Hematopoietic multipotent progenitor cell treated with erythropoietin and hydrocortisone succinate and interleukin-3 and kit ligand, for 15 days (in vitro differentiated cells): ENCODE measurements at regions not wholly inside any gene's neighbourhood (a gene's known extent, or its start where the extent isn't known, plus 50 kb on each side); places are given as distances from the start of the nearest gene placed in this dataset.

Experiments used
- DNase-seq: peaks from one replicate; pipeline ENCODE4 v3.0.0-alpha.2; 2015; ENCODE audit warnings: low spot score

- no peak for DNase-seq
Observed at GRCh38 chr4:187598196-187598595, 397.4 kb upstream of the ZFP42 start.

- DNase-seq, result no peak
Observed at GRCh38 chr4:187602339-187603092, 393.1 kb upstream of the ZFP42 start.

GRCh38 chr4:187603093-187604025, 392.2 kb upstream of the ZFP42 start:
- DNase-seq, result no peak

- DNase-seq, result no peak
Observed at GRCh38 chr4:187604984-187605383, 390.6 kb upstream of the ZFP42 start.

GRCh38 chr4:187606581-187606980, 389.0 kb upstream of the ZFP42 start:
- peak; percentile 18 for DNase-seq

GRCh38 chr4:187608001-187608421, 387.6 kb upstream of the ZFP42 start:
- no peak for DNase-seq

- DNase-seq, result no peak
Observed at GRCh38 chr4:187612301-187612700, 383.3 kb upstream of the ZFP42 start.

GRCh38 chr4:187613089-187613839, 382.3 kb upstream of the ZFP42 start:
- no peak for DNase-seq

- DNase-seq, result no peak
Observed at GRCh38 chr4:187615972-187616371, 379.6 kb upstream of the ZFP42 start.

- DNase-seq, result no peak
Observed at GRCh38 chr4:187617113-187617512, 378.5 kb upstream of the ZFP42 start.

GRCh38 chr4:187618701-187619281, 376.8 kb upstream of the ZFP42 start:
- DNase-seq, result no peak

GRCh38 chr4:187619319-187619718, 376.3 kb upstream of the ZFP42 start:
- DNase-seq, result no peak

GRCh38 chr4:187632260-187632995, 363.1 kb upstream of the ZFP42 start:
- no peak for DNase-seq

GRCh38 chr4:187633245-187633644, 362.3 kb upstream of the ZFP42 start:
- DNase-seq, result no peak

- DNase-seq, result no peak
Observed at GRCh38 chr4:187656959-187657358, 338.6 kb upstream of the ZFP42 start.

- no peak for DNase-seq
Observed at GRCh38 chr4:187663076-187663475, 332.5 kb upstream of the ZFP42 start.

- no peak for DNase-seq
Observed at GRCh38 chr4:187664011-187664410, 331.6 kb upstream of the ZFP42 start.

GRCh38 chr4:187665086-187665485, 330.5 kb upstream of the ZFP42 start:
- no peak for DNase-seq

GRCh38 chr4:187666034-187666433, 329.5 kb upstream of the ZFP42 start:
- DNase-seq, result no peak

GRCh38 chr4:187666697-187667494, 328.7 kb upstream of the ZFP42 start:
- no peak for DNase-seq
